CD14-positive monocyte (primary cell): ENCODE measurements at regions not wholly inside any gene's neighbourhood (a gene's known extent, or its start where the extent isn't known, plus 50 kb on each side); places are given as distances from the start of the nearest gene placed in this dataset.
"Not testable (repeated sequence)": the region's sequence is repeated elsewhere in the genome, so short reads cannot be mapped to it uniquely, and the experiment has no call there.

Experiments used
- DNase-seq, 3 donors: peaks; one replicate each; pipeline ENCODE4 v3.0.0-alpha.2; 2011 to 2022
- H2AFZ ChIP-seq: 2 replicates; pipeline ENCODE4 v1.6.0; 2012; ENCODE audit warnings: mild to moderate bottlenecking, low read depth, low read length, inconsistent platforms; ENCODE audit not compliant: insufficient read depth, poor library complexity, severe bottlenecking
- H3K27ac ChIP-seq, 2 donors: 1 replicate in 1 of 2; 2 replicates in 1 of 2; pipeline ENCODE4 v1.5.1; 2012 to 2013; ENCODE audit warnings: low read length in 2 of 2, control low read depth in 1 of 2, inconsistent platforms in 1 of 2, low read depth in 1 of 2, mild to moderate bottlenecking in 1 of 2
- H3K27me3 ChIP-seq, 2 donors: one replicate each; pipeline versions ENCODE4 v1.6.0 to v1.6.1; 2011 to 2013; ENCODE audit warnings: low read length in 2 of 2; ENCODE audit not compliant: control insufficient read depth in 2 of 2, insufficient read depth in 2 of 2
- H3K36me3 ChIP-seq, 2 donors: replicated peaks in 1 of 2; 1 replicate in 1 of 2; 2 replicates in 1 of 2; pipeline versions ENCODE4 v1.5.1 to v1.6.1; 2012 to 2013; ENCODE audit warnings: low read length in 2 of 2, control low read depth in 1 of 2, inconsistent platforms in 1 of 2, mild to moderate bottlenecking in 1 of 2; ENCODE audit not compliant: insufficient read depth in 2 of 2, control insufficient read depth in 1 of 2
- H3K4me1 ChIP-seq, 2 donors: 1 replicate in 1 of 2; 2 replicates in 1 of 2; pipeline versions ENCODE4 v1.5.1 to v1.6.1; 2012 to 2013; ENCODE audit warnings: low read length in 2 of 2, control low read depth in 1 of 2, inconsistent platforms in 1 of 2, mild to moderate bottlenecking in 1 of 2, moderate library complexity in 1 of 2; ENCODE audit not compliant: insufficient read depth in 2 of 2, control insufficient read depth in 1 of 2
- H3K4me2 ChIP-seq: replicated peaks from 2 replicates; pipeline ENCODE3; 2012; ENCODE audit warnings: low read length, moderate library complexity, mild to moderate bottlenecking; ENCODE audit not compliant: poor library complexity, severe bottlenecking; ENCODE audit errors: extremely low read depth
- H3K4me3 ChIP-seq, 3 experiments: fragments of 200-600 bp in 1 of 3; sonication (generic) in 1 of 3; replicated peaks in 1 of 3; 1 replicate in 2 of 3; 2 replicates in 1 of 3; pipeline ENCODE4 v1.5.1; 2011 to 2013; ENCODE audit warnings: low read length in 3 of 3, mild to moderate bottlenecking in 3 of 3, control low read depth in 2 of 3, low read depth in 2 of 3, inconsistent platforms in 1 of 3, moderate library complexity in 1 of 3
- H3K79me2 ChIP-seq: 2 replicates; pipeline ENCODE4 v1.6.0; 2012; ENCODE audit warnings: mild to moderate bottlenecking, control low read depth, inconsistent platforms, low read length, moderate library complexity; ENCODE audit not compliant: insufficient read depth
- H3K9ac ChIP-seq: 2 replicates; pipeline ENCODE4 v1.6.0; 2017; ENCODE audit warnings: low read length, mild to moderate bottlenecking; ENCODE audit not compliant: insufficient read depth, poor library complexity, severe bottlenecking
- H3K9me3 ChIP-seq, 2 donors: replicated peaks in 1 of 2; 1 replicate in 1 of 2; 2 replicates in 1 of 2; pipeline versions ENCODE4 v1.5.1 to v1.6.1; 2012 to 2013; ENCODE audit warnings: low read length in 2 of 2, control low read depth in 1 of 2; ENCODE audit not compliant: control insufficient read depth in 1 of 2, insufficient read depth in 1 of 2
- H4K20me1 ChIP-seq: 2 replicates; pipeline ENCODE4 v1.6.0; 2012; ENCODE audit warnings: mild to moderate bottlenecking, low read length, control low read depth, moderate library complexity; ENCODE audit not compliant: insufficient read depth
- H3K27ac Mint-ChIP-seq, 7 donors: one replicate each; pipeline ENCODE4 v1.8.0; 2020; ENCODE audit warnings: mild to moderate bottlenecking in 7 of 7, mixed read lengths in 7 of 7, moderate library complexity in 6 of 7, inconsistent platforms in 2 of 7
- H3K27me3 Mint-ChIP-seq, 3 donors: one replicate each; pipeline ENCODE4 v1.8.0; 2021 to 2022; ENCODE audit warnings: low read depth in 3 of 3, mild to moderate bottlenecking in 3 of 3, mixed read lengths in 3 of 3, moderate library complexity in 3 of 3, inconsistent platforms in 1 of 3
- H3K36me3 Mint-ChIP-seq, 2 donors: one replicate each; pipeline ENCODE4 v1.8.0; 2020; ENCODE audit warnings: mixed read lengths in 2 of 2, inconsistent platforms in 1 of 2, mild to moderate bottlenecking in 1 of 2
- H3K4me1 Mint-ChIP-seq: one replicate; pipeline ENCODE4 v1.8.0; 2020; ENCODE audit warnings: mild to moderate bottlenecking, mixed read lengths
- H3K4me3 Mint-ChIP-seq, 2 donors: one replicate each; pipeline ENCODE4 v1.8.0; 2020; ENCODE audit warnings: mild to moderate bottlenecking in 2 of 2, mixed read lengths in 2 of 2, moderate library complexity in 1 of 2
- H3K9me3 Mint-ChIP-seq, 7 donors: one replicate each; pipeline ENCODE4 v1.8.0; 2020 to 2022; ENCODE audit warnings: mixed read lengths in 7 of 7, mild to moderate bottlenecking in 6 of 7, moderate library complexity in 6 of 7, inconsistent platforms in 2 of 7
- CTCF ChIP-seq: fragments of 200-600 bp; IDR thresholded peaks from one replicate; pipeline ENCODE4 v1.8.0; 2022; ENCODE audit warnings: antibody characterized with exemption, mild to moderate bottlenecking
- WGBS: methylation state at CpG from one replicate; pipeline ENCODE4 v1.1.5; 2013; ENCODE audit warnings: missing lambda C conversion rate; ENCODE audit not compliant: insufficient coverage; 5-methylcytosine and 5-hydroxymethylcytosine counted together
- intact Hi-C, 2 donors: fragments of 100-400 bp; cut with micrococcal nuclease; formaldehyde crosslinking; loops; one replicate each; pipeline versions ENCODE4 v1.15.0 to v1.15.1; 2023

- Mint-ChIP-seq H3K27me3 (peaks cover 0 to 2% (median 0%) of the 10 kb centered on the region in 3 donors), H3K27ac (no peak overlapping the region), H3K4me3 (no peak overlapping the region), H3K36me3 (peaks cover 2 to 5% of the 10 kb centered on the region in 2 donors), H3K4me1 (peaks cover 8% of the 10 kb centered on the region), H3K9me3 (peaks cover 5 to 20% (median 13%) of the 10 kb centered on the region in 7 donors)
- no peak overlapping the region for H3K4me3 ChIP-seq
- H2AFZ ChIP-seq = peak overlapping the region; percentile 33
- no peak for DNase-seq
- H3K36me3 ChIP-seq = no peaks in the 10 kb centered on the region
- H3K9ac ChIP-seq = no peak overlapping the region
- intact Hi-C loops = no loop called here
- no peaks in the 10 kb centered on the region for H4K20me1 ChIP-seq
- H3K27ac ChIP-seq = no peak overlapping the region
- no peaks in the 10 kb centered on the region for H3K4me1 ChIP-seq
- peaks cover 0 to 7% of the 10 kb centered on the region in 2 donors for H3K9me3 ChIP-seq
- H3K79me2 ChIP-seq = no peaks in the 10 kb centered on the region
- 88% methylated on average over 3 of the region's 5 CpGs for WGBS
- H3K27me3 ChIP-seq = no peaks in the 10 kb centered on the region
- no peak overlapping the region for H3K4me2 ChIP-seq
- no peak for TF ChIP-seq CTCF
Measured at GRCh38 chr12:31794745-31795144, 65.9 kb upstream of the AMN1 start.

- H3K27ac ChIP-seq, H3K27ac Mint-ChIP-seq, H3K36me3 ChIP-seq, H3K4me3 ChIP-seq, H3K36me3 Mint-ChIP-seq, H3K4me1 Mint-ChIP-seq, intact Hi-C loops, H3K27me3 ChIP-seq, H3K4me1 ChIP-seq, H3K4me3 Mint-ChIP-seq, H3K9me3 ChIP-seq, H3K27me3 Mint-ChIP-seq, H3K9ac ChIP-seq, H2AFZ ChIP-seq, H4K20me1 ChIP-seq, H3K4me2 ChIP-seq, DNase-seq, H3K79me2 ChIP-seq: not testable (repeated sequence)
- H3K9me3 Mint-ChIP-seq = peaks cover 5 to 14% (median 7%) of the 10 kb centered on the region in 7 donors
- WGBS = 94% methylated on average over 3 of the region's 3 CpGs
Measured at GRCh38 chr12:31791265-31791664, 62.4 kb upstream of the AMN1 start.
